ENCODE measurements at regions not wholly inside any gene's neighbourhood (a gene's known extent, or its start where the extent isn't known, plus 50 kb on each side); places are given as distances from the start of the nearest gene placed in this dataset.

DNA sequence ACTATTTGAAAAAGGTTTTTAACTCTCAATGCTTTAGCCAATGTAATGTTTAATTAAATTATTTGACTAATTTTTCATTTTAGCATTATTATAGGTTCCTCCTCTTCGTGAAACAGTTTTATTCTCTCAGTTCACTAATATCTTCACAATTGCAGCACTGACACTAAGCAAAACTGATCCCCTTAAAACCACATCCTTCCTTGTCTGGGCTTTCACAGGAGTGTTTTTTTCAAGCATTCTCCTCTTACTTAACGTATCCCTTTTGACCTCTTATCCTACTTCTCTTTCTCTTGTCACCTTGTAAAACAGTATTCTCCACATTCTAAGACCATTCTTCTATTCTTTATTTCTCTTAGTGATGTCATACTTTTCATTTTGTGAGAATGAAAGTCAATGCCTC is 112.8 kb downstream of the DSC3 start:
- Histone ChIP-seq H3K4me1 (no peaks in the 10 kb centered on the region), H3K9me3 (no peaks in the 10 kb centered on the region), H3K4me3 (no peak overlapping the region), H3K27me3 (no peaks in the 10 kb centered on the region), H3K27ac (no peak overlapping the region), H3K36me3 (no peaks in the 10 kb centered on the region)
- DNase-seq: no peak
- TF ChIP-seq, protein P1, sequence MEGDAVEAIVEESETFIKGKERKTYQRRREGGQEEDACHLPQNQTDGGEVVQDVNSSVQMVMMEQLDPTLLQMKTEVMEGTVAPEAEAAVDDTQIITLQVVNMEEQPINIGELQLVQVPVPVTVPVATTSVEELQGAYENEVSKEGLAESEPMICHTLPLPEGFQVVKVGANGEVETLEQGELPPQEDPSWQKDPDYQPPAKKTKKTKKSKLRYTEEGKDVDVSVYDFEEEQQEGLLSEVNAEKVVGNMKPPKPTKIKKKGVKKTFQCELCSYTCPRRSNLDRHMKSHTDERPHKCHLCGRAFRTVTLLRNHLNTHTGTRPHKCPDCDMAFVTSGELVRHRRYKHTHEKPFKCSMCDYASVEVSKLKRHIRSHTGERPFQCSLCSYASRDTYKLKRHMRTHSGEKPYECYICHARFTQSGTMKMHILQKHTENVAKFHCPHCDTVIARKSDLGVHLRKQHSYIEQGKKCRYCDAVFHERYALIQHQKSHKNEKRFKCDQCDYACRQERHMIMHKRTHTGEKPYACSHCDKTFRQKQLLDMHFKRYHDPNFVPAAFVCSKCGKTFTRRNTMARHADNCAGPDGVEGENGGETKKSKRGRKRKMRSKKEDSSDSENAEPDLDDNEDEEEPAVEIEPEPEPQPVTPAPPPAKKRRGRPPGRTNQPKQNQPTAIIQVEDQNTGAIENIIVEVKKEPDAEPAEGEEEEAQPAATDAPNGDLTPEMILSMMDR (IDR thresholded peaks at IDR 0.05): no peak
- intact Hi-C loops (cut with DNase I; ENCODE audit: low total_unique reads): no loop called here

GRCh38 chr18:30929065-30929464 is 113.5 kb downstream of the DSC3 start:
- no peaks in the 10 kb centered on the region for H3K4me1 ChIP-seq
- no peaks in the 10 kb centered on the region for H3K36me3 ChIP-seq
- H3K4me3 ChIP-seq: no peak overlapping the region
- TF ChIP-seq, protein P1 (IDR thresholded peaks at IDR 0.05): no peak
- H3K27me3 ChIP-seq: no peaks in the 10 kb centered on the region
- H3K9me3 ChIP-seq: no peaks in the 10 kb centered on the region
- intact Hi-C loops (cut with DNase I; ENCODE audit: low total_unique reads): no loop called here
- no peak for DNase-seq
- H3K27ac ChIP-seq: no peak overlapping the region

DNA sequence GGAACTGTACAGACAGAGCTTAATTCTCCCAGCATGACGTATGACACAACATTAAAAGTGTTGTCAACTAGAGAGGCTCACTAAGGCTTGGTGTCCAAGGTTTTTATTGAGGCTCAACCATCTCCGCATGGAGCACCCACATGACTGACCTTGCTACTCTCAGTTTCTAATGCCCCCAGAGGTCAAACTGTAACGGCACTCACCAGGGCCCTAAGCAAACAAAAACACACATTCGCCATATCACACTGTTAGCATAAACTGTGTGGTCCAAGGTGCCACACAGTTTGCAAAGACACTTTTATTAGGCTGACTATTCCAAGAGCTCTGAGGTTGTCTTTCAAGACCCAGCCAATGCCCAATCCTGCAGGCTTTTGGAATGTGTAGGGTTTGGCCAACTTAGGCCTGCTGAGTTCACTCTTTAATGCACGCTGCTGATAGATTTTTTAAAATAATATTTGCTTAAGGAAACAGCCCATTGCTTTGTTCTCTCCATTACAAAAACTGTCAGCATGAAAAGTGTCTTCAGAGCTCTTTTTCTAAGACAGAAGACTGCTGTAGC is 114.9 kb downstream of the DSC3 start:
- intact Hi-C loops (cut with DNase I; ENCODE audit: low total_unique reads): no loop called here
- no peak for DNase-seq
- Histone ChIP-seq H3K27me3 (no peaks in the 10 kb centered on the region), H3K27ac (no peak overlapping the region), H3K36me3 (no peaks in the 10 kb centered on the region), H3K4me3 (no peak overlapping the region), H3K9me3 (no peaks in the 10 kb centered on the region), H3K4me1 (no peaks in the 10 kb centered on the region)
- TF ChIP-seq, protein P1 (IDR thresholded peaks at IDR 0.05): no peak

DNA sequence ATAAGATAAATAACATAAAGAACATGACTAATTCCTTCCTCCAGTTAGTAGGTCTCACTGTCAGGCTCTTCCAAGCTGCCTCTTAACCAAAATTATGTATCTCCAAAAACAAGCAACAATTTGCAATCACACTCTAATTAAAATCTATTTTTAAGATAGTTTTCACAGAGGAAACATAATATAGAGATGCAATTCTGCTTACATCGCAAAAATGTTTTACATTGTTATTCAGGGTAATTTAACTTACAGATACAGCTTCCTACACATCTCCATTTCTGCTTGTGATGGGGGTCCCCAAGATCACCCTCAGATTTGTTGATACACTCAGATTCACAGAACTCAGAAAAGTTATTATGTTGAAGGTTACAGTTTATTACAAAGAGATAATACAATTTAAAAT is 115.5 kb downstream of the DSC3 start:
- Histone ChIP-seq H3K27ac (no peak overlapping the region), H3K36me3 (no peaks in the 10 kb centered on the region), H3K4me3 (no peak overlapping the region), H3K27me3 (no peaks in the 10 kb centered on the region), H3K4me1 (no peaks in the 10 kb centered on the region), H3K9me3 (no peaks in the 10 kb centered on the region)
- TF ChIP-seq, protein P1 (IDR thresholded peaks at IDR 0.05): no peak
- intact Hi-C loops (cut with DNase I; ENCODE audit: low total_unique reads): no loop called here
- no peak for DNase-seq

DNA sequence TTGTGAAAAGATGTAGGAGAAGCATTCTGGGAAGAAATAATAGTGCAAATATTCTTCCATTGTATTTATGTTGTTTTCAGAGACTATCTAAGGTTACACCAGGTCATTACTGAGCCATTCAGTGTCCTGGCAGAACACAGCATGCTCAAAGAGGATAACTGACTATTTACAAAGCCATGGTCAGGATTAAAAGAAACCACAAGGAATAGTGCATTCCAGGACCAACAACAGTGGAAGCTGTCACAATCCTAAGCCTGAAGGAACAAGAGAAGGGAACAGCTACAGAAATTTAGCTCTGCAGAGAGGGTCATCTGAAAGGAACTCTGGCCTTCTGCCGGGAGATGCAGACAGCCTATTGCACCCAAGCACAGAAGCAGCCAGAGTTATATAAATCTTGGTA is 116.7 kb downstream of the DSC3 start:
- Histone ChIP-seq H3K27me3 (no peaks in the 10 kb centered on the region), H3K4me1 (no peaks in the 10 kb centered on the region), H3K27ac (no peak overlapping the region), H3K9me3 (no peaks in the 10 kb centered on the region), H3K36me3 (no peaks in the 10 kb centered on the region), H3K4me3 (no peak overlapping the region)
- no peak for DNase-seq
- intact Hi-C loops (cut with DNase I; ENCODE audit: low total_unique reads): no loop called here
- TF ChIP-seq, protein P1 (IDR thresholded peaks at IDR 0.05): no peak

GRCh38 chr18:30920757-30921156 is 121.8 kb downstream of the DSC3 start:
- Histone ChIP-seq H3K27me3 (no peaks in the 10 kb centered on the region), H3K4me1 (no peaks in the 10 kb centered on the region), H3K4me3 (no peak overlapping the region), H3K9me3 (no peaks in the 10 kb centered on the region), H3K27ac (no peak overlapping the region), H3K36me3 (no peaks in the 10 kb centered on the region)
- intact Hi-C loops (cut with DNase I; ENCODE audit: low total_unique reads): no loop called here
- TF ChIP-seq, protein P1 (IDR thresholded peaks at IDR 0.05): no peak
- no peak for DNase-seq

Measured in tibial artery (tissue), 4 donors.